Gastroesophageal sphincter (tissue), 3 donors: ENCODE measurements at regions not wholly inside any gene's neighbourhood (a gene's known extent, or its start where the extent isn't known, plus 50 kb on each side); places are given as distances from the start of the nearest gene placed in this dataset.

ENCODE experiments used
- CTCF ChIP-seq, 4 experiments: fragments of 200-600 bp in 2 of 4; fragments of 450-650 bp in 2 of 4; sonication (generic) in 1 of 4; IDR thresholded peaks; one replicate each; pipeline ENCODE4 v1.5.1; 2017 to 2019; ENCODE audit warnings: antibody characterized with exemption in 4 of 4, mild to moderate bottlenecking in 2 of 4, moderate library complexity in 2 of 4
- POLR2A ChIP-seq, 2 donors: fragments of 450-650 bp; IDR thresholded peaks; one replicate each; pipeline ENCODE4 v1.6.1; 2017; ENCODE audit warnings: antibody characterized with exemption in 2 of 2, mild to moderate bottlenecking in 2 of 2, moderate library complexity in 1 of 2

GRCh38 chr4:96504386-96504785 lies 664.5 kb downstream of the PDHA2 start:
- TF ChIP-seq CTCF (IDR thresholded peaks at IDR 0.05) (no peak), POLR2A (IDR thresholded peaks at IDR 0.05) (no peak)
